Inferior parietal cortex (tissue), 1 donor: ENCODE measurements at regions not wholly inside any gene's neighbourhood (a gene's known extent, or its start where the extent isn't known, plus 50 kb on each side); places are given as distances from the start of the nearest gene placed in this dataset.

Source experiments
- DNase-seq: peaks from one replicate; pipeline ENCODE4 v3.0.0-alpha.2; 2016; ENCODE audit errors: extremely low spot score

GRCh38 chr22:34045311-34045710, 125.0 kb upstream of the LARGE1 start:
- DNase-seq: peak; percentile 20

DNA sequence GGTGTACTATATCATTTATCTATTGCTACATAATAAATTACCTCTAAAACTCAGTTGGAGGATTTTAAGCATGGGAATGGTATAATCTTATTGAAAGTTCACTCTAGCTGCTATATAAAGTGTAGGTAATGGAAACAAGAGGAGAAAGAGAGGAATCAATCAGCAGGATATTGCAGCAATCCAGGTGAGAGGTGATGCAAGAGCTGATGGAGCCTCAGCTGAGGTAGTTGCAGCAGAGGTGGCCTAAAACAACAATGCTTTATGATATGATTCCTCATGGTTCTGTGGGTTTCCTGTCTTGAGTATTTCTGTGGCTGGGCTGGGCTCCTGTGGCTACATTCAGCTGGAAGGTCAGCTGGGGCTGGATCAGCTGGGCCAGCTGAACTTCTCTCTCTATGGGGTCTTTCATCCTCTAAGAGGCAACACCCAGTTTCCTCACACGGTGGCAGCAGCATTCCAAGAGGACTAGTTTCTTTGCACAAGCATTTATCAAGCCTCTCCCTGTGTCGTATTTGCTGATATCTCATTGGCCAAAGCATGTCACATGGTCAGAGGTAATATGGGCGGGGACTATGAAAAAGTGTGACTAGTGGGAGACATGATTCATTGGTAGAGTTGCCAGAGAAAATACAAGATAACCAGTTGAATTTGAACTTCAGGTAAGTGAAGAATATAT, 135.4 kb upstream of the LARGE1 start:
- DNase-seq: no peak

- DNase-seq: no peak
These were observed 137.4 kb upstream of the LARGE1 start for GRCh38 chr22:34057726-34058125.

GRCh38 chr22:34064696-34065095, 144.4 kb upstream of the LARGE1 start:
- no peak for DNase-seq

GRCh38 chr22:34067031-34067430, 146.8 kb upstream of the LARGE1 start:
- peak; percentile 56 for DNase-seq

- DNase-seq: no peak
These were observed 147.7 kb upstream of the LARGE1 start for GRCh38 chr22:34068001-34068400.

DNA sequence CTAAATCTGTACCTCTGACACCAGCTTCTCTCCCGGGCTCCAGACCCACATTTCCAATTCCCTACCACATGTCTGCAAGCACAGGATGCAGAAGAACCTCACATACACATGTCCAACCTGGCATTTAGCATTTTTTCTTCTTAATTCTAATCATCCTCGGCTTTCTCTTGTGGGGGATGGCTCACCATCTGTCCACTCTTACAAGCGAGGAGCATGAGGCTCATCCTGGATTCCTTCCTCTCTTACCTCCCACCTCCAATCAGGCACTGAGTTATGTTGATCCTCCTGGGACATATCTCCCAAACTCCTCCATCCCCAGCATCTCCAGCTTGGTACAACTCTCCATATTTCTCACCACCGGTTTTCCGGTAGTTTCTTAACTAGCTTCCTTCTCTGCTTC, 149.8 kb upstream of the LARGE1 start:
- peak; percentile 50 for DNase-seq

DNA sequence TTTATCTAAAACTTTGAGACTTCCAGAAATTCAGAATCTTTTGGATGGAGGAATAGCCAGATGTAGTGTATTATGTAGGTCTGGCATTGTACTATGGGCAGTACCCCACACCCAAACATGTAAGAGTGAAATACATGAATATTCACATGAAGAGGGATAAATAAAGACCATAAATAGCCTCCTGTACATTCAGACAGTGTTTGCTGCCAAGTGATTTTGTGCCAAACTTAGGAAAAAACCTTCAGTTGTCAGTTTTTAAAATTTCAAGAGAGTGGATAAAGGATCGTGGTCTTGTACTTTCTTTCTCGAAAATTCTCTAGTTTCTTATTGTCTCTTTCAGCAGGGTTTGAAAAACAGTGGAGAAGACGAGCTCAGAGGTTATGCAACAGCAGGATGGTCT, 150.3 kb upstream of the LARGE1 start:
- DNase-seq: no peak

GRCh38 chr22:34072585-34072984, 152.3 kb upstream of the LARGE1 start:
- DNase-seq: peak; percentile 34

DNA sequence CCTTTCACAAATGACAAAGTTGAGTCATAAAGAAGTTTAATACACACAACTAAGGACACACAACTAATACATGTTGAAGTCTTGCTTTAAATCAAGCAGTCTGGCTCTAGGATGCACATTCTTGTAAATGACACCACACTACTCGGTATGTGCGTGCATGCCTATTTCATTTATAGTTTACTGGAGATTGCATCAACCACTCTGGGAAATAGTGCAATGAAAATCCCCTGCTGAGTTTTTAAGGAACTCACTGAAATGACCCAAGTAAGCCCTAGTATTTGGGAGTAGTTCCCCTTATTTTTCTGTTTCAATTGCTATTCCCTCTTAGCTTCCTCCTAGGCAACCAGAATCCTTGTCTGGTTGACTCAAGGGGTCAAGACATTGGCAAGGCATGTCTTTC, 160.2 kb upstream of the LARGE1 start:
- no peak for DNase-seq

GRCh38 chr22:34096770-34097169, 176.5 kb upstream of the LARGE1 start:
- DNase-seq: no peak

DNA sequence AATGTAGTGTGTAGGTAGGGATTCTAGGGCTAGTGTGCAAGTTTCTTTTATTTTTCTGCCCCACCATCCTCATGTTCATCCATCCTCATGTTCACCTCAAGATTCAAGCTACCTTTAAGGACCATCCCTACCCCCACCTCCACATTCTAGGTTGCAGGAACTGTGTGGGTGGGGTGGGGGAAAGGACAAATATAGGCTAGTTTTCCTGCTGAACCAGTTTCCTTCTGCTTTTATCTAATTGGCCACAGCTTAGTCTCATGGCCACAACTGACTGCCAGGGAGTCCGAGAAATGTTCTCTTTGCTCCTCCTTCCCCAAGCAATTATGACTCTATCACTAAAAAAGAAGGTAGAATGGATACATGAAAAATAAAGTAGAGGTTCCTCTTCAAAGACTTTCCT, 179.0 kb upstream of the LARGE1 start:
- no peak for DNase-seq

DNA sequence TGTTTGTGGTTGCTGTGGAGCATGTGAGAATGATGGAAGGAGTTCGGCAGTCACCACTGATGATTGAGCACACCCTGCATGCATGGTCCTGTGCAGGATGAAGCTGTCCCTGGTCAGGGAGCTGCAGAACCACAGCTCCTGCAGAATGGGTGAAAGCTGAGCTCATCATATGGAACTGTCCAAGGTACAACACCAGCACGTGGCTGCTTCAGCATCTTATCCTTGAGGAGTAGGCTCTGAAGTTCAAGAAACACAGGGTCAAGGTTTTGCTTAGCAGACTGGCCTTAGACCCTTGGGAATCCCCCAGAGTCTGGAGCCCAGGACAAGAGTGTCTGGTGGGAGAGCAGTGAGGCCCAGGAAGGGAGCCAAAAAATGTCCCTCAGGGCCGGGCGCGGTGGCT, 182.4 kb upstream of the LARGE1 start:
- no peak for DNase-seq

GRCh38 chr22:34105461-34106062, 185.3 kb upstream of the LARGE1 start:
- peak; percentile 71 for DNase-seq

- DNase-seq: no peak
These were observed 187.9 kb upstream of the LARGE1 start for GRCh38 chr22:34108168-34108567.

DNA sequence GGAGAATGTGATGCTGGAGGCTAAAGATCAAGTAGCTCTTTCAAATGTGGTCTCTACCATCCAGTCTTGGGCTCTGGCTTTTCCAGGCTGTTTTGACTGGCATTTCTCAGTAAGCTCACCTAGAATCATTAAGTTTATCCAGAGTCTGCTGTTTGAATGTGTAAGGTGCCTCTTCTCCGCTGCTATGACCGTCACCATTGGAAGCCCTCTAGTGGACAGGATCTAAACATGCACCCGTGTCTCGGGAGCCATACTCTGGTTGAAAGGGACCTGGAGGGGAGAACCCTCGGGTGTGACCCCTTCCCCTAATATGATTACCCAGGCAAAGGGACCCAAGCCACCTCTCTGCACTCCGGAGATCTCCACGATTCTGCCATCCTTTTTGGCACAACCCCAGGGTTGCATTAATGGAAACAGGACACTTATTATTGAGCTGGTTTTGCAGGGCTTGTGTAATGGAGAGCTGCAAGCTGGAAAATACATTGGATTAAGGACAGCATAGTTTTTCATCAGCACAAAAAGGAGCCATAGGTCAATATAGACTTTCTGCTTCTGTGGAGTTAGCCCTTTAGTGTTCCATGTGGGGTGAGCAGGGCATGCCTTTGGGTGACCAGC, 191.0 kb upstream of the LARGE1 start:
- DNase-seq: peak; percentile 31

- no peak for DNase-seq
These were observed 193.1 kb upstream of the LARGE1 start for GRCh38 chr22:34113381-34113780.

GRCh38 chr22:34114406-34114805, 194.1 kb upstream of the LARGE1 start:
- no peak for DNase-seq

DNA sequence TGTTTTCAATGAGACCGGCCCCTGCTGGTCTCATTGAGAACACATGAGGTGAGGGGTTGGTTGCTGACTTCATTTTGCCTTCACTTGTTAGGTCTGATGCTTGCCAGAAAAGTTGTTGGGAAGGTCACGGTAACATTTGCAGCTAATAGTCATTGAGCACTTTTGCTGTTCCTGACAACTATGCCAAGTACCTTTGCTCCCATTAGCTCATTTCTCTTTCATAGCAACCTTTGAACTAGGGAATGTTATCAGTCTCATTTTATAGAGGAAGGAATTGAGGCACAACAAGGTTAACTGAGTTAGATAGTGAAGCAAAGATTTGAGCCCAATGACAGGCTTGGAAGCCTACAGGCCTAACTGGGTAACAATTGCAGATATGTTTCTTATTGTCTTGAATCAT, 195.4 kb upstream of the LARGE1 start:
- DNase-seq: no peak

DNA sequence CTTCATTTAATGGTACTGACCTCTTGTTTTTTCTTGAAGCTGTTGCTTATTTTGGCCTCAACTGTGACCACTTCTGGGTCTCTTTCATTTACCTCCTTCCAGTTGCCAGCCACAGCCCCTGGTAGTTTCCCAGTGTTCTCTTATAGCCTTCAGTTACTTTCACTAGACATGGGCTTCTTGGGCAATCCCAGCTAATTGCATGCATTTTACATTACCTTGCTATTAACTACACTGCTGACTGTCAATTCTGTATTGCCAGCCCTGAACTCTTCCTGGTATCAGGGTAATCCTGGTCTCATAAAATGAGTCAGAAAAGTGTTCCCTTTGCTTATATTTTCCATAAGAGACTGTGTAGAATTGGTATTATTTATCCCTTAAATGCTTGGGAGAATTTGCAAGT, 195.8 kb upstream of the LARGE1 start:
- no peak for DNase-seq

DNA sequence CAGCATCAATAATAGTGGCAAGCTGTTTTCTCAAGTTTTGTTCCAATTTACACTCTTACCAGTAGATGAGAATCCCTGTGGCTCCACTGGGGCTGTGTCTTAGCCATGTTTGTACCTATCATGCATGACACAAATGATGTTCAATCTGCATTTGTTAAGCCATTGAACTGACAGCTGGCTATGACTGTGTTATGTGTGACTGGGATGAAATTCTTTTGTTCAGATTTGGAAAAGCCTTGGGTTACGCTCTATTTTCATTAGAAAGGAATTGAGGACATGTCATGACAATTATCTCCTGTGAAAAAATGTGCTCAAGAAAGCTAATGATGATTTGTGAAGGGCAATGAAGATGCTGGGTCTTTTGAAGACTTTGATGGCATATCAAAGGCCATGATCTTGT, 201.8 kb upstream of the LARGE1 start:
- no peak for DNase-seq

- DNase-seq: no peak
These were observed 209.6 kb upstream of the LARGE1 start for GRCh38 chr22:34129691-34130486.

DNA sequence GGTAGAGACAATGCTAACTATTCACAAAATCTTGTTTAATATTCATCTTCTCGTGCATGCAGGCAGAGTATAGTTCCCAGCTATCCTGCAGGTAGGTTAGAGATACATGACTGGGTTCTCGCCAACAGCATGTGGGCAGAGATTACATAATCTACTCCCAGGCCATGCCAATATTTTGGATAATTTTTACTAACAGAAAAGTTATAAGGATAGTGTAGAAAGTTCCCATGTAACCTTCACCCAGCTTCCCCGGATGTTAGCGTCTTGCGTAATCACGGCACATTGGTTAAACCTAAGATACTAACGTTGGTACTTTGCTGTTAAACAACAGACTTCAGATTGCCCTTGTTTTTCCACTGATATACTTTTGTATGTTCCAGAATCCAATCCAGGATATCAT, 215.5 kb upstream of the LARGE1 start:
- DNase-seq: no peak
